Neural cell (in vitro differentiated cells): ENCODE measurements at regions not wholly inside any gene's neighbourhood (a gene's known extent, or its start where the extent isn't known, plus 50 kb on each side); places are given as distances from the start of the nearest gene placed in this dataset.

Experiments used
- CTCF ChIP-seq: fragments of 450-650 bp; IDR thresholded peaks from 2 replicates; pipeline ENCODE4 v1.5.1; 2014; ENCODE audit warnings: antibody characterized with exemption, mild to moderate bottlenecking, moderate library complexity; ENCODE audit not compliant: poor library complexity, severe bottlenecking
- EP300 ChIP-seq: fragments of 450-650 bp; conservative IDR thresholded peaks from 2 replicates; pipeline ENCODE4 v1.6.1; 2014; ENCODE audit warnings: antibody characterized with exemption, mild to moderate bottlenecking, moderate library complexity; ENCODE audit not compliant: poor library complexity, severe bottlenecking
- EZH2 ChIP-seq: fragments of 200-600, 300-800 bp; shearing (Covaris generic), sonication (generic); IDR thresholded peaks from 2 replicates; pipeline ENCODE4 v1.6.1; 2014; ENCODE audit warnings: antibody characterized with exemption, low read length, borderline replicate concordance, mild to moderate bottlenecking; ENCODE audit not compliant: insufficient read depth, poor library complexity, severe bottlenecking
- POLR2AphosphoS5 ChIP-seq: IDR thresholded peaks from 2 replicates; pipeline ENCODE4 v1.6.1; 2012
- RAD21 ChIP-seq: fragments of 450-650 bp; conservative IDR thresholded peaks from 2 replicates; pipeline ENCODE4 v1.6.1; 2014; ENCODE audit warnings: antibody characterized with exemption, mild to moderate bottlenecking, moderate library complexity
- TAF1 ChIP-seq: IDR thresholded peaks from 2 replicates; pipeline ENCODE4 v1.6.1; 2012; ENCODE audit warnings: low read depth

GRCh38 chr18:56386856-56387255 is 251.5 kb downstream of the TXNL1 start:
- TF ChIP-seq CTCF (no peak), EP300 (no peak), EZH2 (no peak), RAD21 (no peak), TAF1 (no peak), POLR2AphosphoS5 (no peak)
